PC-9 (cell line): ENCODE measurements at regions not wholly inside any gene's neighbourhood (a gene's known extent, or its start where the extent isn't known, plus 50 kb on each side); places are given as distances from the start of the nearest gene placed in this dataset.

Experiments used
- BruUV-seq: library from RNA; stranded (reverse); fragments of 400-500 nt; replicated peaks from 2 replicates; lab custom pipeline; 2021; lab: Mats Ljungman, UMichigan
- CTCF ChIA-PET: fragments of 300-600 bp; sonication (Branson Sonifier 250); formaldehyde crosslinking; loops from one replicate; lab custom pipeline; 2022; ENCODE audit warnings: antibody characterized with exemption; lab: Charles Lee
- POLR2A ChIA-PET: fragments of 300-600 bp; sonication (Branson Sonifier 250); formaldehyde crosslinking; loops from one replicate; lab custom pipeline; 2022; ENCODE audit warnings: antibody characterized with exemption; ENCODE audit not compliant: unreplicated experiment; lab: Charles Lee
- DNase-seq, 2 experiments: peaks; one replicate each; pipeline versions ENCODE4 v3.0.0 to v3.0.0-alpha.2; 2015 to 2022; ENCODE audit warnings: mixed read lengths in 1 of 2
- H2AFZ ChIP-seq: fragments of 200-600 bp; sonication (generic); 2 replicates; pipeline ENCODE4 v1.8.1; 2017; ENCODE audit warnings: antibody characterized with exemption
- H3F3A ChIP-seq: fragments of 200-600 bp; sonication (generic); 2 replicates; pipeline ENCODE4 v1.8.1; 2017; ENCODE audit warnings: antibody characterized with exemption, mild to moderate bottlenecking, low read depth; ENCODE audit not compliant: insufficient read depth
- H3K27ac ChIP-seq: fragments of 200-600 bp; sonication (generic); 2 replicates; pipeline ENCODE4 v1.6.1; 2016; ENCODE audit warnings: mixed run types
- H3K27me3 ChIP-seq: fragments of 200-600 bp; sonication (generic); 2 replicates; pipeline ENCODE4 v1.6.1; 2016; ENCODE audit warnings: low read depth, mixed run types; ENCODE audit not compliant: insufficient read depth
- H3K36me3 ChIP-seq: fragments of 200-600 bp; sonication (generic); 2 replicates; pipeline ENCODE4 v1.6.1; 2016; ENCODE audit warnings: low read depth, mixed run types
- H3K4me1 ChIP-seq: fragments of 200-600 bp; sonication (generic); replicated peaks from 2 replicates; pipeline ENCODE4 v1.6.1; 2016; ENCODE audit warnings: mixed run types; ENCODE audit not compliant: insufficient read depth
- H3K4me2 ChIP-seq: fragments of 200-600 bp; sonication (generic); 2 replicates; pipeline ENCODE4 v1.6.1; 2017; ENCODE audit warnings: mixed run types
- H3K4me3 ChIP-seq: fragments of 200-600 bp; sonication (generic); 2 replicates; pipeline ENCODE4 v1.6.1; 2016; ENCODE audit warnings: mixed run types
- H3K79me2 ChIP-seq: fragments of 200-600 bp; sonication (generic); 2 replicates; pipeline ENCODE4 v1.6.1; 2017; ENCODE audit warnings: low read depth, mixed run types
- H3K9me2 ChIP-seq: fragments of 200-600 bp; sonication (generic); 2 replicates; pipeline ENCODE4 v1.8.1; 2017; ENCODE audit warnings: mild to moderate bottlenecking; ENCODE audit not compliant: insufficient read depth
- H3K9me3 ChIP-seq: fragments of 200-600 bp; sonication (generic); 2 replicates; pipeline ENCODE4 v1.8.1; 2016; ENCODE audit warnings: low read depth; ENCODE audit not compliant: insufficient read depth
- H4K20me1 ChIP-seq: fragments of 200-600 bp; sonication (generic); 2 replicates; pipeline ENCODE4 v1.8.1; 2017; ENCODE audit not compliant: insufficient read depth
- CTCF ChIP-seq: fragments of 200-600 bp; sonication (generic); conservative IDR thresholded peaks from 2 replicates; pipeline ENCODE4 v1.6.1; 2017; ENCODE audit warnings: mixed run types, antibody characterized with exemption, mild to moderate bottlenecking, moderate library complexity
- EZH2 ChIP-seq: fragments of 200-600 bp; sonication (generic); IDR thresholded peaks from 2 replicates; pipeline ENCODE4 v1.8.0; 2017; ENCODE audit warnings: antibody characterized with exemption, low read depth
- intact Hi-C: fragments of 100-400 bp; cut with micrococcal nuclease; formaldehyde crosslinking; loops from one replicate; pipeline ENCODE4 v1.10.0; 2022; ENCODE audit not compliant: unreplicated experiment

DNA sequence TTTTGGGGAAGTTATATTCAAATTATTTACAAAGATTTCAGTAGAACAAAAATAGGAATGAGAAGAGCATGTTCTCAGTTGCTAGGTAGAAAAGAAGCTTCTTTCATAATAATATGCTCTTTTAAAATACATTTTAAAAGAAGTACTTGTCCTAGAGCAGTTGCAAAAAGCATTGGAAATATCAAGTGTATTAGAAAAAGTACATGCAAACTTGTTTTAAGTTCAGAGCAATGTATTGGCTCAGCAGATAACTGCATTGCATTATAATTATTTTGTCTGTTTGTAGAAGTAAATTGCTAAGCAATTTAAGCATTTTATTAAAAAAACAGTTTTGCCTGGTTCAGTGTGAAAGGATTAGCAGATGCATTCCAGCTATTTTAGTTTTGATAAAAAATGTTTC is 806.4 kb downstream of the USP25 start:
- Histone ChIP-seq H3K79me2 (no peaks in the 10 kb centered on the region), H3K4me1 (no peaks in the 10 kb centered on the region), H3K36me3 (no peaks in the 10 kb centered on the region), H3K9me2 (no peaks in the 10 kb centered on the region), H3K4me3 (no peak overlapping the region), H4K20me1 (no peaks in the 10 kb centered on the region), H2AFZ (no peak overlapping the region), H3K27me3 (no peaks in the 10 kb centered on the region), H3K9me3 (no peaks in the 10 kb centered on the region), H3K27ac (no peak overlapping the region), H3K4me2 (no peak overlapping the region), H3F3A (no peaks in the 10 kb centered on the region)
- no peak for DNase-seq
- TF ChIP-seq CTCF (no peak), EZH2 (no peak)
- BruUV-seq, result no TSS peak
- ChIA-PET CTCF (no interaction called here), POLR2A (no interaction called here)
- intact Hi-C loops, result no loop called here

DNA sequence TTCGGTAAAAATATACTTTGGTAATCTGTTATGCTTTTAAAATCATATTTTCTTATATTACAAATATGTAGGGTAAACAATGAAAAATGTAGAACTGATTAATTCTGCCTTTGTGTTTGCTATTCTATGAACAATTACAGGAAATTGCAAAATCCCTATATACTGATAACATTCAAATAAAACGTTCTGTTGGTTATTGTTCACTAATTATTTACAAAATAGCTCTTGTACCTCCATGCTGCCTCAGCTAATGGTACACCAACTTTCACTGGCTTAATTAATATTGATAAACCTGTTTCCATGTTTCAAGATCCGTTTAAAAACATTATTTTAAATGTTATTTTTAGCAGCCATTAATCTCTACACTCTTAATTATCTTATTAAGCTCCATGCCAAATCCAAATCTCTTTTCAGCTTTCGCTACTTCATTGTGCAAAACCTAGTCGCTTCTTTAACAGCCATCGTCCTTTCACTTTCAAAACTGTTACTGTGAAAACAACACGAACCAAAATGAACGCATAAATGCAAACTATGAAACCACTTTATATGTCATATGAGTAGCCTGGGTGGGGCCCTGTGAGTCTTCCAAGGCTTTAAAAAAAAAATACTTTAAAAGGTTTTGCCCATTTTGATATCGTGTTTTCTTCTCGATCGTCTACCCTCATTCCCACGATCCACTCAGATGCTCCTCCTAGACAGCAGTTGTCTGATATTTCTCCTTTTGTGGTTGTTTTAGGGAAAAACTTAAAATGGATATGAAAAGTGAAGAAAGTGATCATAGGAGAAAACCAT is 807.1 kb downstream of the USP25 start:
- no peaks in the 10 kb centered on the region for H4K20me1 ChIP-seq
- H3K27me3 ChIP-seq, result no peaks in the 10 kb centered on the region
- H3K9me3 ChIP-seq, result no peaks in the 10 kb centered on the region
- intact Hi-C loops, result no loop called here
- peak overlapping the region; percentile 25; the same call in 1 of the 2 replicates for H3K4me3 ChIP-seq
- DNase-seq, result no peak
- H3K36me3 ChIP-seq, result no peaks in the 10 kb centered on the region
- no peaks in the 10 kb centered on the region for H3F3A ChIP-seq
- no peaks in the 10 kb centered on the region for H3K79me2 ChIP-seq
- TF ChIP-seq EZH2 (no peak), CTCF (no peak)
- no peaks in the 10 kb centered on the region for H3K9me2 ChIP-seq
- peak overlapping the region; percentile 52; the same call in 1 of the 2 replicates for H2AFZ ChIP-seq
- peak overlapping the region; percentile 10; the same call in 1 of the 2 replicates for H3K4me2 ChIP-seq
- H3K27ac ChIP-seq, result no peak overlapping the region
- BruUV-seq, result no TSS peak
- ChIA-PET POLR2A (no interaction called here), CTCF (no interaction called here)
- H3K4me1 ChIP-seq, result no peaks in the 10 kb centered on the region

- DNase-seq, result no peak
- no peaks in the 10 kb centered on the region for H3K27me3 ChIP-seq
- no peak overlapping the region for H3K27ac ChIP-seq
- intact Hi-C loops, result no loop called here
- H3K36me3 ChIP-seq, result no peaks in the 10 kb centered on the region
- H3K9me2 ChIP-seq, result no peaks in the 10 kb centered on the region
- no peaks in the 10 kb centered on the region for H3K79me2 ChIP-seq
- H3K4me1 ChIP-seq, result no peaks in the 10 kb centered on the region
- no peaks in the 10 kb centered on the region for H3F3A ChIP-seq
- no peak for TF ChIP-seq EZH2
- no peak for TF ChIP-seq CTCF
- no peak overlapping the region for H2AFZ ChIP-seq
- POLR2A ChIA-PET, result no interaction called here
- BruUV-seq, result no TSS peak
- CTCF ChIA-PET, result no interaction called here
- no peaks in the 10 kb centered on the region for H3K9me3 ChIP-seq
- H3K4me2 ChIP-seq, result peak overlapping the region; percentile 10; the same call in 1 of the 2 replicates
- H4K20me1 ChIP-seq, result no peaks in the 10 kb centered on the region
- H3K4me3 ChIP-seq, result no peak overlapping the region
These were observed 807.7 kb downstream of the USP25 start for GRCh38 chr21:16537501-16537900.
